HG02885 (cell line): ENCODE measurements at regions not wholly inside any gene's neighbourhood (a gene's known extent, or its start where the extent isn't known, plus 50 kb on each side); places are given as distances from the start of the nearest gene placed in this dataset.
"Not testable (repeated sequence)": the region's sequence is repeated elsewhere in the genome, so short reads cannot be mapped to it uniquely, and the experiment has no call there.

Experiments used
- ATAC-seq: cut with Tn5 transposase; IDR thresholded peaks from one replicate; pipeline ENCODE4 v1.9.1; 2021; ENCODE audit warnings: mild to moderate bottlenecking; ENCODE audit not compliant: unreplicated experiment, poor library complexity

- ATAC-seq: no peak
Observed at GRCh38 chr15:62647843-62648505, 394.6 kb upstream of the TPM1 start.

GRCh38 chr15:62648954-62649353, 393.6 kb upstream of the TPM1 start:
- no peak for ATAC-seq

- peak; percentile 83 for ATAC-seq
Observed at GRCh38 chr15:62649793-62650420, 392.6 kb upstream of the TPM1 start.

- ATAC-seq: no peak
Observed at GRCh38 chr15:62653122-62653521, 389.4 kb upstream of the TPM1 start.

GRCh38 chr15:62656071-62656470, 386.5 kb upstream of the TPM1 start:
- ATAC-seq: no peak

GRCh38 chr15:62657501-62657900, 385.0 kb upstream of the TPM1 start:
- not testable (repeated sequence) for ATAC-seq

GRCh38 chr15:62658498-62658897, 384.0 kb upstream of the TPM1 start:
- peak; percentile 77 for ATAC-seq

GRCh38 chr15:62663547-62663946, 379.0 kb upstream of the TPM1 start:
- no peak for ATAC-seq

- ATAC-seq: no peak
Observed at GRCh38 chr15:62665449-62665848, 377.1 kb upstream of the TPM1 start.

GRCh38 chr15:62666046-62666445, 376.5 kb upstream of the TPM1 start:
- no peak for ATAC-seq

- no peak for ATAC-seq
Observed at GRCh38 chr15:62672268-62672667, 370.3 kb upstream of the TPM1 start.

- no peak for ATAC-seq
Observed at GRCh38 chr15:62676891-62677290, 365.7 kb upstream of the TPM1 start.

GRCh38 chr15:62681939-62682896, 360.3 kb upstream of the TPM1 start:
- ATAC-seq: no peak

GRCh38 chr15:62683192-62683591, 359.4 kb upstream of the TPM1 start:
- not testable (repeated sequence) for ATAC-seq

- no peak for ATAC-seq
Observed at GRCh38 chr15:62684123-62684808, 358.3 kb upstream of the TPM1 start.

GRCh38 chr15:62691008-62691407, 351.5 kb upstream of the TPM1 start:
- no peak for ATAC-seq

- no peak for ATAC-seq
Observed at GRCh38 chr15:62697636-62698035, 344.9 kb upstream of the TPM1 start.

GRCh38 chr15:62698646-62699045, 343.9 kb upstream of the TPM1 start:
- no peak for ATAC-seq

GRCh38 chr15:62706317-62706716, 336.2 kb upstream of the TPM1 start:
- no peak for ATAC-seq

GRCh38 chr15:62708470-62708869, 334.1 kb upstream of the TPM1 start:
- ATAC-seq: no peak
